Hepatocyte (in vitro differentiated cells): ENCODE measurements at regions not wholly inside any gene's neighbourhood (a gene's known extent, or its start where the extent isn't known, plus 50 kb on each side); places are given as distances from the start of the nearest gene placed in this dataset.

Experiments used
- DNase-seq: peaks from one replicate; pipeline ENCODE4 v3.0.0-alpha.2; 2016; ENCODE audit warnings: low spot score
- H2AFZ ChIP-seq: fragments of 200-600 bp; sonication (generic); 2 replicates; pipeline ENCODE4 v1.6.0; 2016; ENCODE audit warnings: antibody characterized with exemption, mild to moderate bottlenecking
- H3K27ac ChIP-seq: fragments of 200-600 bp; sonication (generic); 2 replicates; pipeline ENCODE4 v1.5.1; 2016; ENCODE audit warnings: mild to moderate bottlenecking
- H3K27me3 ChIP-seq: fragments of 200-600 bp; sonication (generic); 2 replicates; pipeline ENCODE4 v1.6.1; 2016
- H3K36me3 ChIP-seq: fragments of 200-600 bp; sonication (generic); replicated peaks from 2 replicates; pipeline ENCODE4 v1.5.1; 2016; ENCODE audit warnings: low read depth; ENCODE audit not compliant: insufficient read depth
- H3K4me1 ChIP-seq: fragments of 200-600 bp; sonication (generic); 2 replicates; pipeline ENCODE4 v1.5.1; 2016; ENCODE audit warnings: mild to moderate bottlenecking, moderate library complexity; ENCODE audit not compliant: insufficient read depth
- H3K4me2 ChIP-seq: fragments of 200-600 bp; sonication (generic); 2 replicates; pipeline ENCODE4 v1.6.0; 2016
- H3K4me3 ChIP-seq: fragments of 200-600 bp; sonication (generic); 2 replicates; pipeline ENCODE4 v1.5.1; 2016; ENCODE audit warnings: mild to moderate bottlenecking
- H3K79me2 ChIP-seq: fragments of 200-600 bp; sonication (generic); 2 replicates; pipeline ENCODE4 v1.6.0; 2017; ENCODE audit warnings: mild to moderate bottlenecking
- H3K9me2 ChIP-seq: fragments of 200-600 bp; sonication (generic); replicated peaks from 2 replicates; pipeline ENCODE4 v1.6.0; 2017; ENCODE audit warnings: mild to moderate bottlenecking; ENCODE audit not compliant: insufficient read depth
- H3K9me3 ChIP-seq: fragments of 200-600 bp; sonication (generic); 2 replicates; pipeline ENCODE4 v1.5.1; 2016; ENCODE audit warnings: low read depth, mild to moderate bottlenecking
- H4K20me1 ChIP-seq: fragments of 200-600 bp; sonication (generic); 2 replicates; pipeline ENCODE4 v1.6.0; 2016; ENCODE audit warnings: mild to moderate bottlenecking; ENCODE audit not compliant: insufficient read depth, poor library complexity, severe bottlenecking
- EZH2 ChIP-seq: fragments of 200-600 bp; sonication (generic); IDR thresholded peaks from 2 replicates; pipeline ENCODE4 v1.6.1; 2016; ENCODE audit warnings: antibody characterized with exemption, mild to moderate bottlenecking, borderline replicate concordance
- EZH2phosphoT487 ChIP-seq: fragments of 200-600 bp; sonication (generic); IDR thresholded peaks from one replicate; pipeline ENCODE4 v1.6.1; 2018; ENCODE audit warnings: antibody characterized with exemption, mild to moderate bottlenecking, low read depth, moderate library complexity; ENCODE audit not compliant: unreplicated experiment, severe bottlenecking
- WGBS: methylation state at CpG from one replicate; pipeline ENCODE4 v1.1.6; 2016; ENCODE audit warnings: low lambda C conversion rate; ENCODE audit errors: missing lambda C conversion rate; 5-methylcytosine and 5-hydroxymethylcytosine counted together
- TF ChIP-seq, protein P1 (sequence below): fragments of 200-600 bp; sonication (generic); IDR thresholded peaks from 2 replicates; pipeline ENCODE4 v1.5.1; 2016; ENCODE audit warnings: antibody characterized with exemption, mild to moderate bottlenecking; ENCODE audit not compliant: poor library complexity

DNA sequence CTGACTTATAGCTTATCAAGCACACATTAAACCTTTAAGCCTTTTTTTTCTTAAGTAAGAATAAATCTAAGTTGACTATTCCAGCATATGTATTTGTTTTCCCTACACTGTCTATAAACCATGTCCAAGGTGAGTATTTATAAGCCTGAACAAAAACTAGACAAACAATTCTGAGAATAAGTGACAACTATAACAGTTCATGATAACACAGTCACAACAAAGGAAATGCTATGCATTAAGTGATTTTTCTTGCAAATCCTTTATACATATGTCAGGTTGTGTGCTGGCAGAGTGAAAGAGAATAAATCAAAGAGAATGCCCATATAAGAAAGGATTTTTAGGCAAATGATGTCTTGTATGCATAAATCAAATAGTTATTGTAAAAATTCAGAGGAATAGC is 408.8 kb upstream of the KIF2A start:
- no peak for DNase-seq
- Histone ChIP-seq H3K9me3 (no peaks in the 10 kb centered on the region), H3K4me2 (no peak overlapping the region), H2AFZ (no peak overlapping the region), H3K4me1 (no peaks in the 10 kb centered on the region), H4K20me1 (no peaks in the 10 kb centered on the region), H3K79me2 (no peaks in the 10 kb centered on the region), H3K27ac (no peak overlapping the region), H3K36me3 (no peaks in the 10 kb centered on the region), H3K4me3 (no peak overlapping the region), H3K27me3 (no peaks in the 10 kb centered on the region), H3K9me2 (no peaks in the 10 kb centered on the region)
- no peak for TF ChIP-seq EZH2
- TF ChIP-seq EZH2phosphoT487 = no peak
- TF ChIP-seq, protein P1, sequence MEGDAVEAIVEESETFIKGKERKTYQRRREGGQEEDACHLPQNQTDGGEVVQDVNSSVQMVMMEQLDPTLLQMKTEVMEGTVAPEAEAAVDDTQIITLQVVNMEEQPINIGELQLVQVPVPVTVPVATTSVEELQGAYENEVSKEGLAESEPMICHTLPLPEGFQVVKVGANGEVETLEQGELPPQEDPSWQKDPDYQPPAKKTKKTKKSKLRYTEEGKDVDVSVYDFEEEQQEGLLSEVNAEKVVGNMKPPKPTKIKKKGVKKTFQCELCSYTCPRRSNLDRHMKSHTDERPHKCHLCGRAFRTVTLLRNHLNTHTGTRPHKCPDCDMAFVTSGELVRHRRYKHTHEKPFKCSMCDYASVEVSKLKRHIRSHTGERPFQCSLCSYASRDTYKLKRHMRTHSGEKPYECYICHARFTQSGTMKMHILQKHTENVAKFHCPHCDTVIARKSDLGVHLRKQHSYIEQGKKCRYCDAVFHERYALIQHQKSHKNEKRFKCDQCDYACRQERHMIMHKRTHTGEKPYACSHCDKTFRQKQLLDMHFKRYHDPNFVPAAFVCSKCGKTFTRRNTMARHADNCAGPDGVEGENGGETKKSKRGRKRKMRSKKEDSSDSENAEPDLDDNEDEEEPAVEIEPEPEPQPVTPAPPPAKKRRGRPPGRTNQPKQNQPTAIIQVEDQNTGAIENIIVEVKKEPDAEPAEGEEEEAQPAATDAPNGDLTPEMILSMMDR = no peak

GRCh38 chr5:61901997-61902396 is 404.0 kb upstream of the KIF2A start:
- WGBS = 81% methylated on average over 5 of the region's 5 CpGs
- no peak overlapping the region for H2AFZ ChIP-seq
- TF ChIP-seq, protein P1 = no peak
- TF ChIP-seq EZH2phosphoT487 = no peak
- TF ChIP-seq EZH2 = no peak

GRCh38 chr5:61904730-61905129 is 401.3 kb upstream of the KIF2A start:
- H3K27ac ChIP-seq = no peak overlapping the region
- no peaks in the 10 kb centered on the region for H3K27me3 ChIP-seq
- H3K4me2 ChIP-seq = no peak overlapping the region
- WGBS = 85% methylated on average over 1 of the region's 1 CpG
- H3K36me3 ChIP-seq = no peaks in the 10 kb centered on the region
- no peaks in the 10 kb centered on the region for H3K79me2 ChIP-seq
- no peak for TF ChIP-seq EZH2
- TF ChIP-seq, protein P1 = no peak
- TF ChIP-seq EZH2phosphoT487 = no peak
- H3K9me2 ChIP-seq = no peaks in the 10 kb centered on the region
- no peak overlapping the region for H3K4me3 ChIP-seq
- H3K9me3 ChIP-seq = no peaks in the 10 kb centered on the region
- H4K20me1 ChIP-seq = no peaks in the 10 kb centered on the region
- no peaks in the 10 kb centered on the region for H3K4me1 ChIP-seq
- DNase-seq = no peak
- no peak overlapping the region for H2AFZ ChIP-seq

More at GRCh38 chr5:61901997-61902396, 404.0 kb upstream of the KIF2A start:
- H3K4me1 ChIP-seq = no peaks in the 10 kb centered on the region
- H4K20me1 ChIP-seq = no peaks in the 10 kb centered on the region
- no peaks in the 10 kb centered on the region for H3K27me3 ChIP-seq
- no peak overlapping the region for H3K4me2 ChIP-seq
- no peaks in the 10 kb centered on the region for H3K9me3 ChIP-seq
- H3K79me2 ChIP-seq = no peaks in the 10 kb centered on the region
- no peaks in the 10 kb centered on the region for H3K9me2 ChIP-seq
- no peak for DNase-seq
- H3K36me3 ChIP-seq = no peaks in the 10 kb centered on the region
- H3K27ac ChIP-seq = no peak overlapping the region
- no peak overlapping the region for H3K4me3 ChIP-seq

GRCh38 chr5:61905613-61906012 is 400.4 kb upstream of the KIF2A start:
- no peak for TF ChIP-seq EZH2
- TF ChIP-seq, protein P1 = no peak
- no peak for TF ChIP-seq EZH2phosphoT487
- no peak overlapping the region for H2AFZ ChIP-seq
- H3K4me1 ChIP-seq = no peaks in the 10 kb centered on the region
- no peak overlapping the region for H3K27ac ChIP-seq
- H3K79me2 ChIP-seq = no peaks in the 10 kb centered on the region
- DNase-seq = no peak
- H4K20me1 ChIP-seq = no peaks in the 10 kb centered on the region
- no peak overlapping the region for H3K4me3 ChIP-seq
- H3K9me2 ChIP-seq = no peaks in the 10 kb centered on the region
- no peaks in the 10 kb centered on the region for H3K36me3 ChIP-seq
- no peak overlapping the region for H3K4me2 ChIP-seq
- 56% methylated on average over 3 of the region's 3 CpGs for WGBS
- H3K9me3 ChIP-seq = no peaks in the 10 kb centered on the region
- no peaks in the 10 kb centered on the region for H3K27me3 ChIP-seq
